Activated CD4-positive, alpha-beta T cell treated with anti-CD3 and anti-CD28 coated beads, Interleukin-2, Interleukin-4, amounts not matched to agents 100 ng/mL and 50 ng/mL, durations not matched to agents 16 hours and 8 hours (primary cell): ENCODE measurements at regions not wholly inside any gene's neighbourhood (a gene's known extent, or its start where the extent isn't known, plus 50 kb on each side); places are given as distances from the start of the nearest gene placed in this dataset.

Experiments
- DNase-seq: peaks from one replicate; pipeline ENCODE4 v3.0.0-alpha.2; 2020; ENCODE audit warnings: low spot score

DNA sequence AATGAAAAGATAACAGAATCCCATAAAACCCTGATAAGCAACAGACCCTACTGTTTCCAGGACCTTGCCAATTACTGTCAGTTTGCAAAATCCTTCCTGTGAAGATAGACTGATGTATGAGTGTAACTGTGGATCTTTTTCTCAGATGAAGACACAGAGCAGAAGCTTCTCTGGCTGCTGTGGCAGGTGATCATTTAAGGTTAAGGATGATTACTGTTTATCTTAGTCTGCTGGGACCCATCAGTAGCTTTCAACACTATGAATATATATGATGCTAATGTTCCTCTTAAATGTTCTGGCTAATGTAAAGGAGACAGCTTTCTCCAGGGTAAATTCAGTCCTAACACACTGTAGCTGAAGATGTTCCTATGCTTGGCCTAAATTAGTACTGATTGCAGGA is 56.0 kb upstream of the CTTNBP2 start:
- DNase-seq, result no peak

DNA sequence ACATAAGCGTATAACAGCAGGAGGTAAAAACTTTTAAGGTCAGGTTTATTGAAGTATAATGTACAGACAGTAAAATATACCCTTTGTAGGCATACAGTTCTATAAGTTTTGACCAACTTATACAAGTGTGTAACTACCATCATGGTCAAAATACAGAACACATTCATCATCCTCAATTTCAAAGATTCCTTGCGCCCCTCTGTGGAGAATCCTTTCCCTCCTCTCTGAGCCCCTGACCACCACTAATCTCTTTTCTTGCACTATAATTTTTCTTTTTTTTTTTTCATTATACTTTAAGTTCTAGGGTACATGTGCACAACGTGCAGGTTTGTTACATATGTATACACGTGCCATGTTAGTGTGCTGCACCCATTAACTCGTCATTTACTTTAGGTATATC is 58.1 kb upstream of the CTTNBP2 start:
- no peak for DNase-seq

DNA sequence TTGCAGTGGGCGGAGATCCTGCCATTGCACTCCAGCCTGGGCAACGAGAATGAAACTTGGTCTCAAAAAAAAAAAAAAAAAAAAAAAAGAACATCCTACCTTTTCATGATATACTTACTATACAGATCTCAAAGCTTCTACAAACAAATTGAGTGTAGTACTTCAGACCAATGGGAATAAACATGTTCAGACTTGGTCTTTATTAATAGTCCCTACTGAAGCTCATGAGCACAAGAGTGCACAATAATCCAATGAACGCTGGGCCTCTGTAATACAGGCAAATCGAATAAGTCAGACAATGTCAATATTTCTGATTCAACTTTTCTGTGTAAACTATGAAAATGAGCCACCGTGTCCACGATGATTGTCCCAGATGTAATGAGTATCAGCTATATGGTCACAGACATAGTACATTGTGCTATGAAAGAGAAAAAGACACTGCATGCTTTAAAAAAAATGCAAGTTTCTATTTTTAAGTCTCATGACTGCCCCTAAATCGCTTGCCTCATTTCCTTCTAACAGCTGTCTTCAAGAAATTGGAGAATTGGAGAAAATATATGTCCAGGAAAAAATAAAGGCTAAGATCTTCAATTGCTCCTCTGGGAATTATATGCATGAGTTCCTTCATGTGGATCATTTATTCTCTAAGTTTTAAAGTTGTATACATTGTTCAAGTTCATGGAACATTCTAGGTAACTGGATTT is 64.0 kb upstream of the CTTNBP2 start:
- no peak for DNase-seq

DNA sequence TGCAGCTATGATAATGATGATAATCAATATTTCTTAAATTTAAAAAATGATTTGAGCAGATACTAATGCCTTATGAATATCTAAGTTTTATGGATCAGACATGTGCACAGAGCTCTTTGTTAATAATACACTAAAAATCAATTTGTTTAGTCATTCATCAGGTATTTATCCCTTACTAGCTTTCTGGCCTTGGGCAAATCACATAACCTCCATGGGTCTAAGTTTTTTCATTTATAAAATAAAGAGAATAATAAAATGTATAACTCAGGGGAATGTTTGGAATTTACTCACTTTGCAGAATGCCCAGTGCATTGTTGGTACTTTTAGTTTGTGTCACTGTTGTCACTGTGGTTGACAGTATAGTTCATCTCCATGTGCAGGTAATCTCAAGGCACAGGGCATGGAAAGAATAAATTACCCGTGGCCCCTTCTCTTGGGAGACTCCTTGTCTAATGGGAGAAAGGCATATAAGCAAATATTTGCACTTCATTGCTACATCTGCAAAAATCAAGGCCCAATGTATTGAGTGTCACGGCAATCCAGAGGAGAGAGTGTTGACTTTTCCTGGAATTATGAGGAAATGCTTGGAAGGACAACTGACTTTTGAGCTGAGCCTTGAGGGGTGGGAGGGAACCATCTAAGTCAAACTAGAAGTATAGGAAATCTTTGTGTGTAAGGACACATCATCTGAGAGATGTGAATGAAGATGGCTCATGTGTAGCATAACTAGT is 64.7 kb upstream of the CTTNBP2 start:
- no peak for DNase-seq

DNA sequence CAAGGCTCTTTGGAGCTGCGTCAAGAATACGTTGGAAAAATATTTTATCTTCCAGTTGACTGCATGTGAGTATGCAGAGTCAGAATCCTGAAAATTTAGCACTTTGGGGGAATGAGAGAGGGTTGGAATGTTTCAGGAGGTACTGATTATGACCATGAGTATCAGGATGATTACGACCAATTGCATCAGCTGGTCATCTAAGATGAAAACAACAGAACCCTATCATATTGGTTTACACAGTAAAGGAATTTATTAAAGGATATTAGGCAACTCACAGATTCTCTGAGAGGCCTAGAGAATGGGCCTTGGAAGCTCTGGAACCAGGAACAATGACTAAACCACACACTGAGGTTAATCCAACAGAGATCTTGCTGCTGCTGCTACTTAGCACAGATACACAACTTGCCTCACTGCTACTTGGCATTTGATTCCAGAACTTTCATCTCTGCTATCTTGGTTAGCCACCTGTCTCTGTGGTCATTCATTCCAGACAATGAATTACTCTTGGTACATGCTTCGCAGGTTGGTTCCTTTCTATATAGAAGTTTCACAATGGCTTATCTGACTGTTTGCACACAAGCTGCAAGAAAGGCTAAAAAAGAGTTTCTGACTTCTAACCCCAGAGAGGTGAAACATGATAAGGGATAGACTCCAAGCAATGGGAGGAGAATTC is 68.0 kb upstream of the CTTNBP2 start:
- DNase-seq, result no peak

DNA sequence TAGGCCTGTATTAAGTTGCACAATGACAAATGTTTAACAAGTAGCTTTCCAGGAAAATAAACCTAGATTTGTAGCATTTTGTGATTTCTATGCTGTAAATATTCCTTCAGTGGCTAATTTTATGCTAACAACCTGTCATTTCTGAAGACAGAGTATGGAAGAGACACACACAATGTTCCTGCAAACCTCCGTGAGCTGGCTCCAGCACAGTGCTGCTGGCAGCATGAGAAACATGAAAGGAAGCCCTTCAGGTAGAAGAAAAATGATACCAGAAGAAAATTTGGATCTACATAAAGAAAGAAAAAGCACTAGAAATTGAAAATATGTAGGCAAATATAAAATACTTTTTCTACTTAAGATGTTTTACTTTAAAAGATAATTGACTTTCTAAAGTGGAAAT is 69.5 kb upstream of the CTTNBP2 start:
- DNase-seq, result no peak

DNA sequence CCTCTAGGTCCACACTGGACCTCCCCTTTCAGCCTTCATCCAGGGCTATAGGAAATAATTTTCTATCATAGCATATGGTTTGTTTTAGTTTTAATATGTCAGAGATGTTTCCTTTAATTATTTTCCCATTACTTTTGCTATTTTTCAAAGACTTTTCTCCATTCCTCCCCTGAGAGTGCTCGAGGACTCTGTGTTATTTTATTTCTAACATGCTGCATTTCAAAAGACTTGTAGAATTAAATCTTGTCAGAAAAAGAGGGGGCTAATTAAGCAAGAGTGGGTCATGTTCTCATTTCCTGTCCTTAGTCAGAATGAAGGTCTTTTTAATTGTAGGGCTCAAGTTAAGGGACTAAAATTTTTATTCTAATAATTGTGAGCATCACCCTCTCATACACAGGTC is 71.6 kb upstream of the CTTNBP2 start:
- no peak for DNase-seq

DNA sequence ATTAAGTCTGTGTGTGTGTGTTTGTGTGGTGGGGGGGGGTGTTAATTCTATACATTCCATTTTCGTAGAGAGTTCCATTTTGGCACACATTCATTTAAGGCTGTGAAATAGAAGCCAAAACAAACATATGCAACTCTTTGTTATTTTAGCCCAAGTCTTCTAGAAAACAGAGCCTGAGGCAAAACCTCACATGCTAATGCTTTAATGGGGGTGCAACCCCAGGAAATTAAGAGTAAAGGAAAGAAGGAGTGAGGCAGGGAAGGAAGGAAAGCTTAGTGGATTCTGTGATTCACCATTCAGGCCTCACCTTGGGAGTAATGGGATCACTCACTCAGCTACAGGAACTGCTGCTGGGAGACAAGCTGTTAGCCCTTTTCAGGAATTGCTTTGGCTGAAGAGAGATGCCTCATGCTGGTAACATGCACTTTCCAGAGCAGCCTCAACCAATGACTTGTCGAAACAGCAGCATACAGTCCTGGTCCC is 73.0 kb upstream of the CTTNBP2 start:
- no peak for DNase-seq

DNA sequence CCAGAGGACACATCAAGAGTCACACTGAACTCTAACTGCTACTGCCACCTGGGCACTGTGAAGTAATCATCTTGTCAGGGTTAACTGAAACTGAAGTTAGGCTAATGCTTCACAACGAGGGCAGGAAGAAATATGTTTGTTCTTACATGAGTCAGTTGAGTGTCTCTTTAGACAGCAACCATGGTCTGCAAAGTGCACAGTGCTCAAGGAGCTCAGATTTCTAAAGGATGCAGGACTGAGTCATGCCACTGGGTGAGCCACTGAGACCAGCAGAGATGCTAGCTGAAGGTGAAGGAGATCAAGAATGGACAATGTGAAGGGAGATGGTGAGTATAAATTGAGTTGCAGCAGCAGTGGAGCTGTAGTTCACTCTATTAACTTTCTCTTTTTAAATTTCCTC is 76.0 kb upstream of the CTTNBP2 start:
- DNase-seq, result no peak

DNA sequence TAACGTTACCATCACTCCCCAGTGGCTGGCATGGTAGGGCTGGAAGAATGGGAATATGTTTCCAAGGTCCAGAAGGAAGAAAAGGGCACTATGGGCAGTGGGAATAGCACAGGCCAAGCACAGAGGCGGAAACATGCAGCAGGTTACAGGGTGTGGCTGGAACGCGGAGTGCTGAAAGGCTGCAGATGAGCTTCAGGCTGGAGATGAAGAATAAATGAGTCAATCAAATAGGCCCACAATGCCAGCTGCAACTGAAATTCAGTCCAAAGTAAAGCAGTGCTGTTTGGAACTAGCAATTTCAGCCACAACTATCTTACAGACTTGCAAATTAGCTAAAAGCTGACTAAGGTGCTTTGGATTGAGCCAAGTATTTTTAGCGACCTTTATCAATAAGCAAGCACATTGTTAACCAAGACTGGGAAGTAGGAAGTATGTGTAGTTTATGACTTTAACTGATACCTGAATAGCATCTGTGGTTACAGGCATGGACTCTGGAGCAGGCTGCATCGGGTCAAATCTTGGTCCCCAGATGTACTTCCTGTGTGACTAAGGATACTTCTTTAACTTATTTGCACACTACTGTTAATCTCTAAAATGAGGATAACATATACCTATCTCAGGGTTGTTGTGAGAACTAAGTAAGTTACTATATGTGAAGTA is 77.5 kb upstream of the CTTNBP2 start:
- no peak for DNase-seq

DNA sequence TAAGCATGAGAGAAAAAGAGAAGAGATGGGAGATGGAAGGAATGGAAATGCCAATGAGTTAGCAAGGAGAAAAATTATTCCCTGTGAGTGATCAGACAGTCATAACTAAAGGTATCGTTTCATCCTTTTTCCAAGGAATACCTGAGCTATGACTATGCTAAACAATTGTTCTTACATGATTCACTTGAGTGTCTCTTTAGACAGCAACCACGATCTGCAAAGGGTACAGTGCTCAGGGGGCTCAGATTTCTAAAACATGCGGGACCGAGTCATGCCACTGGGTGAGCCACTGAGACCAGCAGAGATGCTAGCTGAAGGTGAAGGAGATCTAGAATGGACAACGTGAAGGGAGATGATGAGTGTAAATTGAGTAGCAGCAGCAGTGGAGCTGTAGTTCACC is 78.0 kb upstream of the CTTNBP2 start:
- DNase-seq, result no peak

DNA sequence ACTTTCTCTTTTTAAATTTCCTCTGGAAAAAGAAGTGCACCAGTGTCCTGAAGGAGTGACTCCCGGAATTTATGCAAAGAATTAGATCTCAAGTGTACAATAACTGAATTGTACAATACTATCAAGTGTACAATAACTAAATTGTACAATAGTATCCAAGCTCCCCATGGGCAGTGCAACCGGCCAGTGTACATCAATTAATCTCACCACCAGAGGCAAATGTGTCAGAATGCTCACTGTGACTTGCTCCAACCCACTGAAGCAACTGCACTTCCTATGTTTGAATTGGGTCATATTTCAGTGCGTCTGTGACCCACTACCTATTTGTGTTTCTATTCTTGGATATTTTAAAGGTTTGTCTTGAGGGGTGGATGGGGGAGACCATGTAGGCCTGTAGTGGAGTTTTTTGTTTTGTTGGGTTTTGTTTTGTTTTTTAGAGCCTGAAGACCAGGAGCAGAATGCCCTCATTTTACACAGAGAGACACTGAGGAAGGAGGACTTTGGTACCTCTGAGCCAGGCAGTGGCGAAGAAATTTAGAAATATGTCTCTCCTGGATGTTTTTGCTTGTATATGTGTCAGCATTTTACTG is 78.5 kb upstream of the CTTNBP2 start:
- DNase-seq, result no peak

DNA sequence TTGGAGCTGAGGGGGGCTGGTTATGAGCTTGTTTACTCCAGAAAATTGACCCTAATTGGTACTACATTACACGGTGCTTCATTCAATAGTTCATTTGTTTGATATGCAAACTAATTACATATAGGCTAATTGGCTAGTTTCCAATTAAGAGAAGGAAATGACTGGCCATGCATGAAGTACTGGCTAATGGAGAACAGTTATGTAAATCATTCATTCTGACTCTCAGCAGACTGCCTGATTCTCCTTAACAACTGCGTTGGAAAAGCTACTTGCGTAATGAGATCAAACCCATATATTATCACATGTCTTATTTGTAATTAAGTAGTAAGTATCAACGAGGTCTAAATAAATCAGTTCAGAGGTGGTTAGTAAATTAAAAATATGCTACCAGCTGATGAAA is 81.8 kb upstream of the CTTNBP2 start:
- DNase-seq, result no peak

DNA sequence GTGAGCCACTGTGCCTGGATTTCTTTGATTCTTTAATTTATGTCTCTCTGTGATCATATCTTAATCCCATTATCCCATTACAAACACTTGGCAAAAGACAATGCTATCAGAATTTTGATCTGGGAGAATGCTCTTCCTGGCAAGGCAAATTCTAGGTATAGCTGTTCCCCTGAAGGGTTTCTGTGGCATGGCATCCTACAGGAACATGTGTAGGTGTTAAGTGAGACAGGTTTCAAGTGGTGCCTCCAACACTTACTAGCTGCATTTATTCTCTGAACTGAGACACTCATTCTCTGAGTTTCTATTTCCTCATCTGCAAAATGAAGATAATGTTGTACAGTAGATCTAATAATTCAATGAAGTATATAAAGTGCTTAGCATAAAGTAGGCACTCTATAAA is 87.1 kb upstream of the CTTNBP2 start:
- no peak for DNase-seq

DNA sequence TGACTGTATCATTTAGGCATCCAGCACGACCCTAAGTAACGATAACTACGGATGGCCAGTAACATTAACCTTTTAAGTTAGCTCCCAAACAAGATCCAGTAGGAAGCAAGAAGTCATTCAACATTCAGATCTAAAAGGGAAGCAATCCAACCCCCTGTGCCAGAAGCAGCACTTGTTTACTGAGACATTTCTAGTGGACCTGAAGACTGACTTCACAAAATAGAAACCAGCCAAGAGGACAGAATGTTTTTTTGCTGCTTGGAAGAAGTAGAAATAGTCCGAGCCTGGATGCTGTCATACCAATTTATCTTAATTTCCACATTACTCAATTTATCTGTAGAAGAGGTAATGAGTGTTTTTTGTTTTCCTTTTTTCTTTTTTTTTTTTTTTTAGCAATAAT is 88.0 kb upstream of the CTTNBP2 start:
- DNase-seq, result no peak

DNA sequence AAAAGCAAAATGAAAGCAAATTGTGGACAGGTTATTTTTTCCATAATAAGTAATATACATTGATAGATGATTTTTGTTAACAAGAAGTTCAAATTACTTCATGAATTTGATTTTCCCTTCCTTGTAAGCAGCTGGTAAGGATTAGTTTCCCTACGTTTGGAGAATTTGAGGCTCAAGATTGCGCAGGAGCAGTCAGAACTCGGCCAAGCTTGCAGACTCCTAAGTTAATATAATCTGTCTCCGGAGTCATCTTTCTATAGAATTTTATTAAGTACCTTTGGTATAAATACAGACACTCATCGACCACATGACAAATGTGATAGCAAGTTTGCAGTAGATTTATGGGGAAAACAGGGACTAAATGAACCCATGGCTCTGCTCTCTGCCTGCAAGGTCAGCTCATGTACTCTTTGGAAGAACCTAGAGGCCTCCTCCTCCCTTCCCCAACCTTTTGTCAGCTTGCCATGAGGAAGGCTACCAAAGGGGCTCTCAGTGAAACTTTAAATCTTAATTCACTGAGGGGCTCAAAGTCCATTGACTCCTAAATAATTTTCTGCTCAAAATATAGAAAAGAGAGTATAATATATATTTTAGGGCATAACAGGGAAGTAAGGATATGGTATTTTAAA is 89.2 kb upstream of the CTTNBP2 start:
- no peak for DNase-seq

DNA sequence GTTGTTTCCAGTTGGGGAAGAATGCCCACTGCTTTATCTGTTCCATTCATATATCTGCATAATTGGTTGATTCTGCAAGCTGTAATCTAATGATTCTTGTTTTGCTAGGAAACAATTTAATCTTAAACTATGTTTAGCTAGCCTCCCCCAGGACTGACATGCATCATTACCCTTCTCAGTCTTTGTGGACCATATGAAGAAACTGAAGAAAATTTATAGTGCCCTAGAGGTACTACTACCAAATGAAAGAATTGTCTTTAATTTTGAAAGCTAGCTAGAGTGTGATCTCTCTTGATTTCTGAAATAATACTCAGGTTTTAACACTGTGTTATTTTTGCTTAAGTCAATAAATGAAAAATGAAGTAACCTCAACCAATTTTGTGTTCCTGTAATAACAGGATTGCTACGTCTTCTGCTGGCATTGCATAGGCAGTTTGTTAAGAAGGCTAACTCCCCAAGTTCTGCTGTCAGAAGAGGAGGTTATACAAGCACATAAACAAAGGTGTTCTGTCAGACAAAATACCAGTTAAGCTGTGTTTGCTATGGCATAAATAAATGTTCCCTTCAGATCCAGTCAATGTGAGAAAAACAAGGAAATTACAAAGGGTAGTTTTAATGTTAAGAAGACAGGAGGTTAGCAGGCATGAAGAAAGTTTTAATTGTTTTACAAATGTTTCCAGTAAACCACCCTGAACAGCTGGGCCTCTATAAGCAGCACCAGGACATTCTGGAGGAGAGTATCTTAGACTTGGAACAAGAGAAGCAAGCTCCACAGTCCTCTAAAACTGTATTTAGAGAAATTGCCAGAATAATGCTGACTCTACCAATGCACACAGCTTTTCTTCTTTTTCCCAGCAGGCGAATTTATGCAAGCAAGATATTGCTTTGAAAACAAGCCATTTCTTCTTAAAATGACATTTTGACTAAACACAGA is 90.3 kb upstream of the CTTNBP2 start:
- no peak for DNase-seq

DNA sequence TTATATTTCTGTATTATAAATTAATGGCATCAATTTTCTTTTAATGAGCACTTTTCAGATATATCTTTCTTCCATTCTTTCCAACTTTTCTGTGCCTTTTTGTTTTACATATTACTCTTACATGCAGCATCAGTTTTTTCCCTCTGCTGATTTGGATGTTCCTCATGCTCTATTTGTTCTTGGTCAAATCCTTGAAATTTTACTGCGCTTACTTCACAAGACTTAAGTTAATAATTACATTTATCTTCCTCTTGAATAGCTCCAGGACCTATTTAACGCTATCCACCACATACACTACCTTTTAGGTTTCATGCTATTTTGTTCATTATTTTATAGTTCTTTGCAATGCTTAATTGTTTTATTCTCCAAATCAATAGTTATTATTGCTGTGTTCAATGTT is 97.6 kb upstream of the CTTNBP2 start:
- DNase-seq, result no peak

DNA sequence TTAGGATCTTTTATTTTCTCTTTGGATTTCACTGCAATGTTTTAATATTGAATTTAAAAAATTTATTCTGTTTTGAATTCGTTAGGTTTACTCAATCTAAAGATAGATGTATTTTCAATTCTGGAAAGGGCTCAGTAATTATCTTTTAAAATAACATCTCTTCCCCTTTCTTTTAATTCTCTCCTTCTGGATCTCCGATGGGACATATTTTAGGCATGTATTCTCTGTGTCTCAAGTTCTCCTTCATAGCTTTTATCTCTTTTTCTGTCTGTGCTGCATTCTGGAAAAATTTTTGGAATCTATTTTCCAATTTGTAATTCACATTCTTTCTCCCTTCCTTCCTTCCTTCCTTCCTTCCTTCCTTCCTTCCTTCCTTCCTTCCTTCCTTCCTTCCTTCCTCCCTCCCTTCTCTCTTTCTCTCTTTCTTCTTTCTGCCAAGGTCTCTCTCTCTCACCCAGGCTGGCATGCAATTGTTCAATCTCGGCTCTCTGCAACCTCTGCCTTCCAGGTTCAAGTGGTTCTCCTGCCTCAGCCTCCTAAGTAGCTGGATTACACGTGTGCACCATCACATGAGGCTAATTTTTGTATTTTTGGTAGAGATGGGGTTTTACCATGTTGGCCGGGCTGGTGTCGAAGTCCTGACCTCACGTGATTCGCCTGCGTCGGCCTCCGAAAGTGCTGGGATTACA is 98.5 kb upstream of the CTTNBP2 start:
- DNase-seq, result no peak

DNA sequence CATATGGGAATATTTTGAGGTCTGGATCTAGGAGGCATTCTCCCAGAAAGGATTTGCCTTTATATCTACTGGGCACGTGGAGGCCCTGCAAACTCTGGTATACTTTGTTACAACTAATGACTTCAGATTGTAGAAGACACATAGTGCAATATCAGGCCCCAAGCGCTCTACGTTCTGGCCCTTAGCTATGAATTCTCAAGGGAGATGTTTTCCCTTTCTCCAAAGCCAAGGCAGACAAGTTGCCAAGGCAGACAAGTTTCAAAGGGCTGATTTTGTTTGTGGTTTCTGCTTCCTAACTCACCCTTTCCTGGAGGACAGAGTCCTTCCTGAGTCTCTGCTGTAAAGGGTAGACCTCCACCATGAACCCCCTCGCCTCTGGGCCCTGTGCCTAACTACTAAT is 99.4 kb upstream of the CTTNBP2 start:
- no peak for DNase-seq
